ENCODE measurements at regions not wholly inside any gene's neighbourhood (a gene's known extent, or its start where the extent isn't known, plus 50 kb on each side); places are given as distances from the start of the nearest gene placed in this dataset.

GRCh38 chr14:86527312-86527711 is 997.4 kb downstream of the FLRT2 start:
- no peak overlapping the region for H3K4me3 Mint-ChIP-seq
- POLR2A ChIA-PET = no interaction called here

GRCh38 chr14:86525673-86526072 is 995.7 kb downstream of the FLRT2 start:
- no peaks in the 10 kb centered on the region for H3K27me3 Mint-ChIP-seq
- no peak overlapping the region for H3K4me3 Mint-ChIP-seq
- DNase-seq (no peak), ATAC-seq (ENCODE audit: low read depth) (no peak)
- no peak for TF ChIP-seq CTCF (IDR thresholded peaks at IDR 0.05)
- ChIA-PET POLR2A (no interaction called here), CTCF (no interaction called here)
- peaks cover 3% of the 10 kb centered on the region for H3K9me3 Mint-ChIP-seq
- H3K4me1 Mint-ChIP-seq = no peaks in the 10 kb centered on the region
- H3K27ac Mint-ChIP-seq = no peak overlapping the region
- no peaks in the 10 kb centered on the region for H3K36me3 Mint-ChIP-seq (ENCODE audit: low read depth)
- intact Hi-C loops (cut with micrococcal nuclease) = no loop called here

More at GRCh38 chr14:86527312-86527711, 997.4 kb downstream of the FLRT2 start:
- no peak for ATAC-seq (ENCODE audit: low read depth)
- CTCF ChIA-PET = no interaction called here
- H3K27me3 Mint-ChIP-seq = no peaks in the 10 kb centered on the region
- no peak for TF ChIP-seq CTCF (IDR thresholded peaks at IDR 0.05)
- no peak for DNase-seq
- H3K9me3 Mint-ChIP-seq = peaks cover 5% of the 10 kb centered on the region
- no peaks in the 10 kb centered on the region for H3K36me3 Mint-ChIP-seq (ENCODE audit: low read depth)
- H3K4me1 Mint-ChIP-seq = no peaks in the 10 kb centered on the region
- H3K27ac Mint-ChIP-seq = no peak overlapping the region
- intact Hi-C loops (cut with micrococcal nuclease) = no loop called here

GRCh38 chr14:86521843-86522242 is 991.9 kb downstream of the FLRT2 start:
- no peak overlapping the region for H3K4me3 Mint-ChIP-seq
- ATAC-seq (ENCODE audit: low read depth) = no peak
- H3K9me3 Mint-ChIP-seq = peaks cover 3% of the 10 kb centered on the region
- ChIA-PET CTCF (no interaction called here), POLR2A (no interaction called here)
- no peaks in the 10 kb centered on the region for H3K36me3 Mint-ChIP-seq (ENCODE audit: low read depth)
- TF ChIP-seq CTCF (IDR thresholded peaks at IDR 0.05) = no peak
- H3K27ac Mint-ChIP-seq = no peak overlapping the region
- H3K27me3 Mint-ChIP-seq = no peaks in the 10 kb centered on the region
- intact Hi-C loops (cut with micrococcal nuclease) = no loop called here
- H3K4me1 Mint-ChIP-seq = no peaks in the 10 kb centered on the region
- no peak for DNase-seq

- ChIA-PET CTCF (no interaction called here), POLR2A (no interaction called here)
- H3K4me3 Mint-ChIP-seq = no peak overlapping the region
- DNase-seq (no peak), ATAC-seq (ENCODE audit: low read depth) (no peak)
- no peak for TF ChIP-seq CTCF (IDR thresholded peaks at IDR 0.05)
- no peaks in the 10 kb centered on the region for H3K27me3 Mint-ChIP-seq
- no peaks in the 10 kb centered on the region for H3K36me3 Mint-ChIP-seq (ENCODE audit: low read depth)
- peaks cover 3% of the 10 kb centered on the region for H3K9me3 Mint-ChIP-seq
- H3K27ac Mint-ChIP-seq = no peak overlapping the region
- intact Hi-C loops (cut with micrococcal nuclease) = no loop called here
- H3K4me1 Mint-ChIP-seq = no peaks in the 10 kb centered on the region
Measured at GRCh38 chr14:86521031-86521730, 991.2 kb downstream of the FLRT2 start.

GRCh38 chr14:86518298-86518697 is 988.4 kb downstream of the FLRT2 start:
- Mint-ChIP-seq H3K9me3 (no peaks in the 10 kb centered on the region), H3K27ac (no peak overlapping the region), H3K36me3 (ENCODE audit: low read depth) (no peaks in the 10 kb centered on the region), H3K4me3 (no peak overlapping the region), H3K4me1 (no peaks in the 10 kb centered on the region), H3K27me3 (no peaks in the 10 kb centered on the region)
- TF ChIP-seq CTCF (IDR thresholded peaks at IDR 0.05) = no peak
- intact Hi-C loops (cut with micrococcal nuclease) = no loop called here
- ChIA-PET POLR2A (no interaction called here), CTCF (no interaction called here)
- ATAC-seq (ENCODE audit: low read depth) (no peak), DNase-seq (no peak)
